GM21576 (cell line): ENCODE measurements at regions not wholly inside any gene's neighbourhood (a gene's known extent, or its start where the extent isn't known, plus 50 kb on each side); places are given as distances from the start of the nearest gene placed in this dataset.
"Not testable (repeated sequence)": the region's sequence is repeated elsewhere in the genome, so short reads cannot be mapped to it uniquely, and the experiment has no call there.

Experiments
- ATAC-seq: cut with Tn5 transposase; IDR thresholded peaks from one replicate; pipeline ENCODE4 v1.9.1; 2021; ENCODE audit warnings: mild to moderate bottlenecking, moderate library complexity; ENCODE audit not compliant: unreplicated experiment

GRCh38 chr6:25150863-25151262, 128.3 kb upstream of the CARMIL1 start:
- ATAC-seq = no peak

GRCh38 chr6:25153079-25153478, 126.1 kb upstream of the CARMIL1 start:
- ATAC-seq = no peak

DNA sequence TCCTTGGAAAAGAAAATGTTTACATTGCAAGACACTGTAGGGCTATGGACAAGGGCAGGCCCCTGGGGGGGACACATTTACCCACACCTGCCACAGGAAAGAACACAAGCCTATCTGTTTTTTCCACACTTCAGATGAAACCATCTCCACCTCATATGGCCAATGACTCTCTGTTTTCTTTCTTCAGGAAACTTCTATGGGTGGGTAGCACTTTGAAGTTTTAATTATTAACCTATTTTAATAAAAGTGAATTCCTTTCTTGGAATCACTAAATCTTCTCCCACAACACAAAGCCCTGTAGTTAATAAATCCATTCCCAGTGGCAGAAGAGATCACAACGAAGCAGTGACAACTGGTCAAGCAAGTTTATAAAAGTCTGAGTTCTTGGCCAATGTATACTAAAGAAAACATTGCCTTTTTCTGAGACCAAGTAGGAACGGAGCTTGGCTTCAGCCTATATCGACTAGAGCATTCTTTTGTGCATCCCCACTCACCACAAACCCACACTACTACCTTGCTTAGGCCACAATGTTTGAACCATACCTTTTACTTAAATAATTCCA, 125.1 kb upstream of the CARMIL1 start:
- ATAC-seq = no peak

GRCh38 chr6:25155211-25155610, 124.0 kb upstream of the CARMIL1 start:
- no peak for ATAC-seq

- ATAC-seq = no peak
Observed at GRCh38 chr6:25156123-25156522, 123.1 kb upstream of the CARMIL1 start.

- ATAC-seq = no peak
Observed at GRCh38 chr6:25157183-25157582, 122.0 kb upstream of the CARMIL1 start.

DNA sequence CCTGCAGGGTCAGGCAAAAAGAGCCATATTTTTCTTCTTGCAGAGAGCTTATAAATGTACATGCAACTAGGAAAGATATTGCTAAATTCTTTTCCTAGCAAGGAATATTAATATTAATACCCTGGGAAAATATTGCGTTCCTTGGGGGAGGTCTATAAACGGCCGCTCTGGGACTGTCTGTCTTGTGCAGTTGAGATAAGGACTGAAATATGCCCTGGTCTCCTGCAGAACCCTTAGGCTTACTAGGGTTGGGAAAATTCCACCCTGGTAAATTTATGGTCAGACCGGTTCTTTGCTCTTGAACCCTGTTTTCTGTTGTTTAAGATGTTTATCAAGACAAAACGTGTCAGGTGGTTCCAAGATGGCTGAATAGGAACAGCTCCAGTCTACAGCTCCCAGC, 121.3 kb upstream of the CARMIL1 start:
- no peak for ATAC-seq

GRCh38 chr6:25160134-25160533, 119.0 kb upstream of the CARMIL1 start:
- ATAC-seq = not testable (repeated sequence)

DNA sequence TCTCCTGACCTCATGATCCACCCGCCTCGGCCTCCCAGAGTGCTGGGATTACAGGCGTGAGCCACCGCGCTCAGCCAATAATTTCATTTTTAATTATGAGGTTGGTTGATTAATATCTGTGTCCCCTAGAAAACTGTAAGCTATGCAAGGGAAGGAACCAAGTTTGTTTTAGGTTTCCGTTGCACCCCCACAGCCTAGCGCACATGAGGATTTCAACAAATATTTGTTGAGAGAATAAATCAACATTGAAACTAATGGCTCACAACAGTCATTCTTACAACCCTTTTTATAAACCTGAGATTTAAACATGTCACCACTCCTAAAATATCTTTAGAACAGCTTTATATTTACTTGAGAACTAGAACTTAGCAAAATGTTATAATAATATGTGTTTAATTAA, 114.0 kb upstream of the CARMIL1 start:
- ATAC-seq = no peak

DNA sequence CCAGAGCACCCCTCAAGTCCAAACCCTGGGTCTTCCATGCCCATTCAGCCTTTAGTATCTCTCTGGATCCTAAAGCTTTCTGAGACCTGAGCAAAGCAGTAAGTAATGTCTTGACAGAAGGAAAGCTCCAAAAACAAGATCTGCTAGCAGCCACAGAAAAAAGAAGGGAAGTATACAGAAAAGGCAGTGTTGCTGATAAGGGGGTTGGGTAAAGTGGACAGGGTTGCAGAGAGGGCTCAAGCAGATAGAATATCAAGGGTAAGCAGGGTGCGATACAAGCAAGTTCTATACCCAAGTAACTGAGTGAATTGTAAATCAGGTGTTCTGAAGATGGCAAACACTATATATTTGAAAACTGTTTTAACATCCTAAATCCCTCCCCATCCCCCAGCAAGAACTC, 113.4 kb upstream of the CARMIL1 start:
- no peak for ATAC-seq

- no peak for ATAC-seq
Observed at GRCh38 chr6:25166955-25167748, 112.0 kb upstream of the CARMIL1 start.

DNA sequence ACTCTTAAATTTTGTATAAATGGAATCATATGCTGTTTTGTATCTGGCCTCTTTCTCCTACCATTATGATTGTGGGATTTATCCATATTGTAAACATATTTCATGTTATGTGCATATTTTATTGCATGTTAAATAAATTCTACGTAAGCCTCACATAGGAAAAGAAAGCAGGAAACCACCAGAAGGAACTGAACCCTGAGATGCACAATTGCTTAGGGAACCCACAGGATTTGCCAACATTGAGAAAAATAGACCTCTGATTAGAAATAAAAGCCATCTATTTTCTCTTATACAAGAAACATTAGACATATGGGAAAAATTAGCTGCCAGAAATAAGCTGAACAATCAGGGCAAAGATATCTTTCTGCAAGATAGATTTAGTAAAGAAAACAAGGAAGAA, 111.2 kb upstream of the CARMIL1 start:
- no peak for ATAC-seq

- ATAC-seq = no peak
Observed at GRCh38 chr6:25168637-25169036, 110.5 kb upstream of the CARMIL1 start.

DNA sequence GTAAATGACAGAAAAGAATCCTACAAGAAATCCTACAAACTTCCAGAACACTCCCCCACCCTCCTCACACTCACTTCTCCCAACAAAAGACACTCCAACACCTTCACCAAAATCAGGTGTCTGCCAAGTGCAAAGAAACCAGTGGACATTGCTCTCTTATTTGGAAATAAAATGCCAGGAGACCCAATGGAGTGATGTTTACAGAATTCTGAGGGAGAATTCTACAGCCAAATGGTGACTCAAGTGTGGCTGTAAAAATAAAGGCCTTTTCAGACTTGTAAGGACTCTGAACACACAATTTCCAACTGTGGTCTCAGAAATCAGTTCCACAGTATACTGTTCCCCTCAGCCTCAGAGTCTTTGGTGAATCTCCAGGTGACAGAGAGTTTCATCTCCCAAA, 109.6 kb upstream of the CARMIL1 start:
- ATAC-seq = no peak

- ATAC-seq = no peak
Observed at GRCh38 chr6:25169961-25170360, 109.2 kb upstream of the CARMIL1 start.

- no peak for ATAC-seq
Observed at GRCh38 chr6:25170640-25171039, 108.5 kb upstream of the CARMIL1 start.

- no peak for ATAC-seq
Observed at GRCh38 chr6:25171301-25171700, 107.9 kb upstream of the CARMIL1 start.

GRCh38 chr6:25172819-25173218, 106.4 kb upstream of the CARMIL1 start:
- no peak for ATAC-seq

GRCh38 chr6:25173246-25173645, 105.9 kb upstream of the CARMIL1 start:
- ATAC-seq = no peak

- no peak for ATAC-seq
Observed at GRCh38 chr6:25173951-25174474, 105.2 kb upstream of the CARMIL1 start.

- ATAC-seq = no peak
Observed at GRCh38 chr6:25174678-25175077, 104.5 kb upstream of the CARMIL1 start.

DNA sequence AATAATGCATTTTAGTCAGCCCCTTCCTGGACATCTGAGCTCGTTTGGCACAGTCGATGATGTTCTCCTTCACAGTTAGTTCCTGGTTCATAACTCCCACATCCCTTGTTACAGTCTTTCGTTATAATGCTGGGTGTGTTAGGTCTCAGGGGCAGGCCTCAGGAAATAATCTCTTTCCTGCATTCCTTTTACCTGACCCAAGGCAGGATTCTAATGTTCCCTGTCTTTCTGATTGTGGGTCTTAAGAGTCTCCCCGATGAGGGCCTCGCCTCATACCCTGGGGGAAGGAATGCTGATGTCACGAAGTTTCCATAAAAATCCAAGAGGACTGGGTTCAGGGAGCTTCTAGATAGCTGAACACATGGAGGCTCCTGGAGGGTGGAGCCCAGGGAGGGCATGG, 104.0 kb upstream of the CARMIL1 start:
- no peak for ATAC-seq

- ATAC-seq = no peak
Observed at GRCh38 chr6:25175681-25176080, 103.5 kb upstream of the CARMIL1 start.
